CD14-positive monocyte (primary cell): ENCODE measurements at regions not wholly inside any gene's neighbourhood (a gene's known extent, or its start where the extent isn't known, plus 50 kb on each side); places are given as distances from the start of the nearest gene placed in this dataset.
"Not testable (repeated sequence)": the region's sequence is repeated elsewhere in the genome, so short reads cannot be mapped to it uniquely, and the experiment has no call there.

Experiments
- DNase-seq, 3 donors: peaks; one replicate each; pipeline ENCODE4 v3.0.0-alpha.2; 2011 to 2022
- H2AFZ ChIP-seq: 2 replicates; pipeline ENCODE4 v1.6.0; 2012; ENCODE audit warnings: mild to moderate bottlenecking, low read depth, low read length, inconsistent platforms; ENCODE audit not compliant: insufficient read depth, poor library complexity, severe bottlenecking
- H3K27ac ChIP-seq, 2 donors: 1 replicate in 1 of 2; 2 replicates in 1 of 2; pipeline ENCODE4 v1.5.1; 2012 to 2013; ENCODE audit warnings: low read length in 2 of 2, control low read depth in 1 of 2, inconsistent platforms in 1 of 2, low read depth in 1 of 2, mild to moderate bottlenecking in 1 of 2
- H3K27me3 ChIP-seq, 2 donors: one replicate each; pipeline versions ENCODE4 v1.6.0 to v1.6.1; 2011 to 2013; ENCODE audit warnings: low read length in 2 of 2; ENCODE audit not compliant: control insufficient read depth in 2 of 2, insufficient read depth in 2 of 2
- H3K36me3 ChIP-seq, 2 donors: replicated peaks in 1 of 2; 1 replicate in 1 of 2; 2 replicates in 1 of 2; pipeline versions ENCODE4 v1.5.1 to v1.6.1; 2012 to 2013; ENCODE audit warnings: low read length in 2 of 2, control low read depth in 1 of 2, inconsistent platforms in 1 of 2, mild to moderate bottlenecking in 1 of 2; ENCODE audit not compliant: insufficient read depth in 2 of 2, control insufficient read depth in 1 of 2
- H3K4me1 ChIP-seq, 2 donors: 1 replicate in 1 of 2; 2 replicates in 1 of 2; pipeline versions ENCODE4 v1.5.1 to v1.6.1; 2012 to 2013; ENCODE audit warnings: low read length in 2 of 2, control low read depth in 1 of 2, inconsistent platforms in 1 of 2, mild to moderate bottlenecking in 1 of 2, moderate library complexity in 1 of 2; ENCODE audit not compliant: insufficient read depth in 2 of 2, control insufficient read depth in 1 of 2
- H3K4me2 ChIP-seq: replicated peaks from 2 replicates; pipeline ENCODE3; 2012; ENCODE audit warnings: low read length, moderate library complexity, mild to moderate bottlenecking; ENCODE audit not compliant: poor library complexity, severe bottlenecking; ENCODE audit errors: extremely low read depth
- H3K4me3 ChIP-seq, 3 experiments: fragments of 200-600 bp in 1 of 3; sonication (generic) in 1 of 3; replicated peaks in 1 of 3; 1 replicate in 2 of 3; 2 replicates in 1 of 3; pipeline ENCODE4 v1.5.1; 2011 to 2013; ENCODE audit warnings: low read length in 3 of 3, mild to moderate bottlenecking in 3 of 3, control low read depth in 2 of 3, low read depth in 2 of 3, inconsistent platforms in 1 of 3, moderate library complexity in 1 of 3
- H3K79me2 ChIP-seq: 2 replicates; pipeline ENCODE4 v1.6.0; 2012; ENCODE audit warnings: mild to moderate bottlenecking, control low read depth, inconsistent platforms, low read length, moderate library complexity; ENCODE audit not compliant: insufficient read depth
- H3K9ac ChIP-seq: 2 replicates; pipeline ENCODE4 v1.6.0; 2017; ENCODE audit warnings: low read length, mild to moderate bottlenecking; ENCODE audit not compliant: insufficient read depth, poor library complexity, severe bottlenecking
- H3K9me3 ChIP-seq, 2 donors: replicated peaks in 1 of 2; 1 replicate in 1 of 2; 2 replicates in 1 of 2; pipeline versions ENCODE4 v1.5.1 to v1.6.1; 2012 to 2013; ENCODE audit warnings: low read length in 2 of 2, control low read depth in 1 of 2; ENCODE audit not compliant: control insufficient read depth in 1 of 2, insufficient read depth in 1 of 2
- H4K20me1 ChIP-seq: 2 replicates; pipeline ENCODE4 v1.6.0; 2012; ENCODE audit warnings: mild to moderate bottlenecking, low read length, control low read depth, moderate library complexity; ENCODE audit not compliant: insufficient read depth
- H3K27ac Mint-ChIP-seq, 7 donors: one replicate each; pipeline ENCODE4 v1.8.0; 2020; ENCODE audit warnings: mild to moderate bottlenecking in 7 of 7, mixed read lengths in 7 of 7, moderate library complexity in 6 of 7, inconsistent platforms in 2 of 7
- H3K27me3 Mint-ChIP-seq, 3 donors: one replicate each; pipeline ENCODE4 v1.8.0; 2021 to 2022; ENCODE audit warnings: low read depth in 3 of 3, mild to moderate bottlenecking in 3 of 3, mixed read lengths in 3 of 3, moderate library complexity in 3 of 3, inconsistent platforms in 1 of 3
- H3K36me3 Mint-ChIP-seq, 2 donors: one replicate each; pipeline ENCODE4 v1.8.0; 2020; ENCODE audit warnings: mixed read lengths in 2 of 2, inconsistent platforms in 1 of 2, mild to moderate bottlenecking in 1 of 2
- H3K4me1 Mint-ChIP-seq: one replicate; pipeline ENCODE4 v1.8.0; 2020; ENCODE audit warnings: mild to moderate bottlenecking, mixed read lengths
- H3K4me3 Mint-ChIP-seq, 2 donors: one replicate each; pipeline ENCODE4 v1.8.0; 2020; ENCODE audit warnings: mild to moderate bottlenecking in 2 of 2, mixed read lengths in 2 of 2, moderate library complexity in 1 of 2
- H3K9me3 Mint-ChIP-seq, 7 donors: one replicate each; pipeline ENCODE4 v1.8.0; 2020 to 2022; ENCODE audit warnings: mixed read lengths in 7 of 7, mild to moderate bottlenecking in 6 of 7, moderate library complexity in 6 of 7, inconsistent platforms in 2 of 7
- CTCF ChIP-seq: fragments of 200-600 bp; IDR thresholded peaks from one replicate; pipeline ENCODE4 v1.8.0; 2022; ENCODE audit warnings: antibody characterized with exemption, mild to moderate bottlenecking
- WGBS: methylation state at CpG from one replicate; pipeline ENCODE4 v1.1.5; 2013; ENCODE audit warnings: missing lambda C conversion rate; ENCODE audit not compliant: insufficient coverage; 5-methylcytosine and 5-hydroxymethylcytosine counted together
- intact Hi-C, 2 donors: fragments of 100-400 bp; cut with micrococcal nuclease; formaldehyde crosslinking; loops; one replicate each; pipeline versions ENCODE4 v1.15.0 to v1.15.1; 2023

DNA sequence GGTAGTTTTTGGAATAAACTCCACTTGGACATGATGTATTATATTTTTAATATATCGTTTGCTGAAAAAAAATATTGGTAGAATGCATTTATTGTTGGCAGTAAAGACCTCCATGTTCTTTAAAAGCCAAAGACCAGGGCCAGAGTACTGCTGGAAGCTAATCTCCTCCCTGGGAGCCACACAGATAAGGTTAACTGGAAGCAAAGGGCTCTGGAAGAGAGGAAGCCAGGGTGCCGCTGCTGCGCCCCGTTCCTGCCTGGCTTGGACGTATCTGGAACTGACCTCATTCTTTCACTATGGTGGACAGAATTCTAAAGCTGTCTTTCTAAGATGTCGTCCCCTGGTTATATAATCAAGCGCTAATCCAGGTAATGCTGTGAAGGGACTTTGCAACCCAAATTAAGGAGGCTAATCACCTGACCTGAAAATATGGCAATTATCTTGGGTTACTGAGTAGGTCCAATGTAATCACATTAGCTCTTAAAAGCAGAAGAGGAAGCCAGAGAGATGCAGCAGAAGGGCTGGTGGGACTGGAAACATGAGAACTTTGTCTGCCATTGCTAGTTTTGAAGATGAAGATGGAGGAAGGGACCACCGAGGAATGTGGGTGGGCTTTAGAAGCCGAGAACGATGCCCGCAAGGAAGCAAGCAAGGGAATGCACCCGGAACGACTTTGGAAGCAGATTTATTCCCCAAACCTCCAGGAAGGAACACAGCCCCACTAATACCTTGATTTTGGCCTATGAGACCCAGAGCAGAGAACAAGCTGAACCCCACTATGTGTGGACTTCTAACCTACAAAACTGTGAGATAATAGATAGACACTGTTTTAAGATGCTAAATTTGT is 167.7 kb upstream of the KCNJ15 start:
- peaks cover 0 to 8% (median 2%) of the 10 kb centered on the region in 3 donors for H3K27me3 Mint-ChIP-seq
- H3K9me3 Mint-ChIP-seq, result peaks cover 0 to 6% (median 0%) of the 10 kb centered on the region in 7 donors
- H3K9me3 ChIP-seq, result no peaks in the 10 kb centered on the region
- H3K4me1 ChIP-seq, result no peaks in the 10 kb centered on the region
- H3K79me2 ChIP-seq, result no peaks in the 10 kb centered on the region
- no peaks in the 10 kb centered on the region for H3K36me3 Mint-ChIP-seq
- 100% methylated on average over 2 of the region's 13 CpGs for WGBS
- intact Hi-C loops, result no loop called here
- TF ChIP-seq CTCF, result no peak
- H3K4me1 Mint-ChIP-seq, result no peaks in the 10 kb centered on the region
- H3K9ac ChIP-seq, result no peak overlapping the region
- H3K27ac ChIP-seq, result no peak overlapping the region
- H3K27ac Mint-ChIP-seq, result no peak overlapping the region
- no peak overlapping the region for H2AFZ ChIP-seq
- no peaks in the 10 kb centered on the region for H3K36me3 ChIP-seq
- no peak overlapping the region for H3K4me3 Mint-ChIP-seq
- H4K20me1 ChIP-seq, result no peaks in the 10 kb centered on the region
- no peak overlapping the region for H3K4me2 ChIP-seq
- no peaks in the 10 kb centered on the region for H3K27me3 ChIP-seq
- DNase-seq, result no peak
- no peak overlapping the region for H3K4me3 ChIP-seq

GRCh38 chr21:38089763-38090046 is 167.1 kb upstream of the KCNJ15 start:
- intact Hi-C loops, result no loop called here
- H4K20me1 ChIP-seq, result no peaks in the 10 kb centered on the region
- H3K9ac ChIP-seq, result no peak overlapping the region
- H3K4me1 Mint-ChIP-seq, result no peaks in the 10 kb centered on the region
- H2AFZ ChIP-seq, result no peak overlapping the region
- no peaks in the 10 kb centered on the region for H3K36me3 ChIP-seq
- no peak overlapping the region for H3K27ac ChIP-seq
- H3K27ac Mint-ChIP-seq, result no peak overlapping the region
- no peak overlapping the region for H3K4me3 Mint-ChIP-seq
- peaks cover 0 to 6% (median 0%) of the 10 kb centered on the region in 7 donors for H3K9me3 Mint-ChIP-seq
- WGBS, result 100% methylated on average over 1 of the region's 6 CpGs
- no peak overlapping the region for H3K4me2 ChIP-seq
- no peaks in the 10 kb centered on the region for H3K79me2 ChIP-seq
- peaks cover 1 to 9% (median 2%) of the 10 kb centered on the region in 3 donors for H3K27me3 Mint-ChIP-seq
- H3K4me1 ChIP-seq, result no peaks in the 10 kb centered on the region
- H3K36me3 Mint-ChIP-seq, result no peaks in the 10 kb centered on the region
- H3K9me3 ChIP-seq, result no peaks in the 10 kb centered on the region
- no peak overlapping the region for H3K4me3 ChIP-seq
- DNase-seq, result no peak
- H3K27me3 ChIP-seq, result no peaks in the 10 kb centered on the region
- no peak for TF ChIP-seq CTCF

DNA sequence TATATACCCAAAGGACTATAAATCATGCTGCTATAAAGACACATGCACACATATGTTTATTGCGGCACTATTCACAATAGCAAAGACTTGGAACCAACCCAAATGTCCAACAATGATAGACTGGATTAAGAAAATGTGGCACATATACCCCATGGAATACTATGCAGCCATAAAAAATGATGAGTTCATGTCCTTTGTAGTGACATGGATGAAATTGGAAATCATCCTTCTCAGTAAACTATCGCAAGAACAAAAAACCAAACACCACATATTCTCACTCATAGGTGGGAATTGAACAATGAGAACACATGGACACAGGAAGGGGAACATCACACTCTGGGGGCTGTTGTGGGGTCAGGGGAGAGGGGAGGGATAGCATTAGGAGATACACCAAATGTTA is 165.7 kb upstream of the KCNJ15 start:
- WGBS, result no CpG with 5 or more reads among the region's 2 CpGs
- not testable (repeated sequence) for H3K79me2 ChIP-seq

More for the DNA sequence above, 165.7 kb upstream of the KCNJ15 start:
- DNase-seq, H3K9me3 Mint-ChIP-seq, H3K27me3 ChIP-seq, H3K4me1 ChIP-seq, H3K4me1 Mint-ChIP-seq, H2AFZ ChIP-seq, intact Hi-C loops, H3K36me3 Mint-ChIP-seq, H3K27ac Mint-ChIP-seq, H3K4me2 ChIP-seq, H3K4me3 ChIP-seq, H3K36me3 ChIP-seq, H3K27ac ChIP-seq, H4K20me1 ChIP-seq, H3K4me3 Mint-ChIP-seq, H3K9ac ChIP-seq, H3K9me3 ChIP-seq: not testable (repeated sequence)
- H3K27me3 Mint-ChIP-seq, result peaks cover 1 to 10% (median 4%) of the 10 kb centered on the region in 3 donors
